Right hindlimb (tissue), 1 donor: ENCODE measurements at regions not wholly inside any gene's neighbourhood (a gene's known extent, or its start where the extent isn't known, plus 50 kb on each side); places are given as distances from the start of the nearest gene placed in this dataset.

ENCODE experiments used
- DNase-seq: peaks from one replicate; pipeline ENCODE4 v3.0.0-alpha.2; 2018

DNA sequence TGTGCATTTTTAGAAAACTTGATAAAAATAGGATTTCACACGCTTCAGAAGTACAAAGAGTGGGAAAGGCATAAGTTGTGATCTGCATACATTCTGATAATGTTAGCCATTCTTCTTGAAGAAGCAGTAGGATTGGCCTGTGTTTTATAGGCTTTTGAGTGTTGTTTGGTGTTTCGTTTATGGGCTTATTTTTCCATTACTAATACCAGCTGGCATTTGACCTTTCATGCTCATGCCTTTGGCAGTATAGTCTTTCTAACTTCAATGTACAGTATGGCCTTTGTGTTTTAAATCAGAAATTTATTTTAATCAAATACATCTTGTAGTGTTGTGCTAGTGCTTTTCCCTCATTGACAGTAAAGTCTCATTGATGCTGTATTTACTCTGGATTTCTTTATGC, 51.5 kb upstream of the SLC4A4 start:
- DNase-seq = no peak

DNA sequence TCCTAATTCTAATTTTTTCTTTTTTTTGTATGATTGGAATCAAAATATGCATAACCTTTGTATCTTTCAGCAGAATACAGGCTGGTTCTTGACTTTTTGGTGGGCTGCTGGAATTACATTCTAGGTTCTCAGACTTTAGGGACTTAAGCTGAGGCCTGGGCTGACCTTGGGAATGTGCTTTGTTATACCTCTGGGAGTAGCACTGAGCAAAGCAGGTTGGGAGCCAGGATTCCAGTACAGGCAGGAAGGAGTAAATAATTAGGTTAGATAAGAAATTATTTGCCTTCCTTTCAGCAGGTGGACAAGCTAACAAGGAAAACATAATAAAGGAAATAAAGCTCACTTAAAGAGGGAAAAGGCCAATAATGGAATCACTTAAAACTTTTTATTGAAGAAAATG, 49.9 kb upstream of the SLC4A4 start:
- no peak for DNase-seq
